ENCODE measurements at regions not wholly inside any gene's neighbourhood (a gene's known extent, or its start where the extent isn't known, plus 50 kb on each side); places are given as distances from the start of the nearest gene placed in this dataset.

GRCh38 chr14:34169561-34169960 lies 218.7 kb upstream of the EGLN3 start:
- TF ChIP-seq REST (IDR thresholded peaks at IDR 0.05; ENCODE audit: low read depth) (no peak), CEBPB (IDR thresholded peaks at IDR 0.05) (no peak), CREB1 (IDR thresholded peaks at IDR 0.05; ENCODE audit: low read depth) (no peak), USF1 (IDR thresholded peaks at IDR 0.05) (no peak), YY1 (IDR thresholded peaks at IDR 0.05; ENCODE audit: low read depth) (no peak), FOXM1 (IDR thresholded peaks at IDR 0.05; ENCODE audit: borderline replicate concordance, low read depth) (no peak), EP300 (IDR thresholded peaks at IDR 0.05; ENCODE audit: borderline replicate concordance) (no peak), MAX (IDR thresholded peaks at IDR 0.05) (no peak), NFIC (IDR thresholded peaks at IDR 0.05) (no peak), RAD21 (IDR thresholded peaks at IDR 0.05; ENCODE audit: low read depth) (no peak)
